Esophagus muscularis mucosa (tissue), 4 donors: ENCODE measurements at regions not wholly inside any gene's neighbourhood (a gene's known extent, or its start where the extent isn't known, plus 50 kb on each side); places are given as distances from the start of the nearest gene placed in this dataset.

Source experiments
- DNase-seq: peaks from one replicate; pipeline ENCODE4 v3.0.0-alpha.2; 2017; ENCODE audit errors: extremely low spot score
- H3K27ac ChIP-seq, 4 donors: fragments of 200-600 bp; sonication (generic); replicated peaks in 1 of 4; 1 replicate in 3 of 4; 2 replicates in 1 of 4; pipeline ENCODE4 v1.5.1; 2016 to 2019; ENCODE audit warnings: mild to moderate bottlenecking in 1 of 4
- H3K27me3 ChIP-seq, 4 donors: fragments of 200-600 bp; sonication (generic); one replicate each; pipeline versions ENCODE4 v1.5.1 to v1.6.0; 2016 to 2019
- H3K36me3 ChIP-seq, 4 donors: fragments of 200-600 bp; sonication (generic); one replicate each; pipeline ENCODE4 v1.5.1; 2016 to 2019
- H3K4me1 ChIP-seq, 4 donors: fragments of 200-600 bp; sonication (generic); one replicate each; pipeline ENCODE4 v1.5.1; 2016 to 2019
- H3K4me3 ChIP-seq, 4 donors: fragments of 200-600 bp; sonication (generic); 1 replicate in 2 of 4; 2 replicates in 2 of 4; pipeline ENCODE4 v1.5.1; 2016 to 2019; ENCODE audit warnings: mild to moderate bottlenecking in 4 of 4, moderate library complexity in 1 of 4
- H3K9me3 ChIP-seq, 4 donors: fragments of 200-600 bp; sonication (generic); 1 replicate in 3 of 4; 2 replicates in 1 of 4; pipeline ENCODE4 v1.5.1; 2016 to 2019
- EP300 ChIP-seq: sonication (generic); formaldehyde crosslinking; IDR thresholded peaks from one replicate; pipeline ENCODE4 v1.6.1; 2017; ENCODE audit warnings: antibody characterized with exemption
- POLR2A ChIP-seq: fragments of 450-650 bp; IDR thresholded peaks from one replicate; pipeline ENCODE4 v1.6.1; 2017; ENCODE audit warnings: antibody characterized with exemption, moderate library complexity, mild to moderate bottlenecking, low read depth
- POLR2AphosphoS5 ChIP-seq, 2 donors: sonication (generic); formaldehyde crosslinking; IDR thresholded peaks; one replicate each; pipeline ENCODE4 v1.6.1; 2017; ENCODE audit warnings: antibody characterized with exemption in 2 of 2
- WGBS: methylation state at CpG from one replicate; pipeline ENCODE4 v1.1.5; 2018; 5-methylcytosine and 5-hydroxymethylcytosine counted together
- intact Hi-C: fragments of 100-400 bp; cut with DNase I; formaldehyde crosslinking; loops from one replicate; pipeline ENCODE4 v1.15.1; 2023
- TF ChIP-seq, protein P1 (sequence below), 3 experiments: fragments of 200-600 bp in 2 of 3; fragments of 450-650 bp in 1 of 3; sonication (generic) in 2 of 3; IDR thresholded peaks; one replicate each; pipeline ENCODE4 v1.5.1; 2017 to 2019; ENCODE audit warnings: antibody characterized with exemption in 3 of 3, mild to moderate bottlenecking in 2 of 3, moderate library complexity in 1 of 3

DNA sequence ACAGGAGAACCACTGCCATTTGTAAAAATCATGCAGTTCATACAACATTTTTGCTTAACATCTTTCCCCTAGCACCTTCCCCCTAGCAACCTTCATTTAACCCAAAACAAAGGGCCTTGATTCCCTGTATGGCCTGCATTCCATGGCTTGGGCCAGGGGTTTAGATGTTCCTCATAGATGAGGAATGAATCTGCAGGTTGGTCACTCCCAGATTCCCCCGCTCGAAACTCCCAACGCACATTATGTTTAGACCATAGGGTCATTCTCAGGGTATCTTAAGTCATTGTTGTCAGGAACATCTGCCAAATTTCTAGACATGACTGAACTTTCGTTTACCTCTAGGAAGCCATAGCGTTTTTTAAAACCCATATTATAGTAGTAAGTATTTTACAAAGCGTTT, 282.2 kb upstream of the VLDLR start:
- Histone ChIP-seq H3K4me3 (no peak overlapping the region), H3K4me1 (peaks cover 0 to 36% (median 17%) of the 10 kb centered on the region in 4 donors), H3K9me3 (no peaks in the 10 kb centered on the region), H3K27ac (peak overlapping the region in 1 of 4 donors; percentile 32), H3K27me3 (no peaks in the 10 kb centered on the region), H3K36me3 (no peaks in the 10 kb centered on the region)
- intact Hi-C loops, result no loop called here
- TF ChIP-seq EP300 (no peak), POLR2A (no peak), POLR2AphosphoS5 (IDR thresholded peaks at IDR 0.05) (no peak)
- TF ChIP-seq, protein P1, sequence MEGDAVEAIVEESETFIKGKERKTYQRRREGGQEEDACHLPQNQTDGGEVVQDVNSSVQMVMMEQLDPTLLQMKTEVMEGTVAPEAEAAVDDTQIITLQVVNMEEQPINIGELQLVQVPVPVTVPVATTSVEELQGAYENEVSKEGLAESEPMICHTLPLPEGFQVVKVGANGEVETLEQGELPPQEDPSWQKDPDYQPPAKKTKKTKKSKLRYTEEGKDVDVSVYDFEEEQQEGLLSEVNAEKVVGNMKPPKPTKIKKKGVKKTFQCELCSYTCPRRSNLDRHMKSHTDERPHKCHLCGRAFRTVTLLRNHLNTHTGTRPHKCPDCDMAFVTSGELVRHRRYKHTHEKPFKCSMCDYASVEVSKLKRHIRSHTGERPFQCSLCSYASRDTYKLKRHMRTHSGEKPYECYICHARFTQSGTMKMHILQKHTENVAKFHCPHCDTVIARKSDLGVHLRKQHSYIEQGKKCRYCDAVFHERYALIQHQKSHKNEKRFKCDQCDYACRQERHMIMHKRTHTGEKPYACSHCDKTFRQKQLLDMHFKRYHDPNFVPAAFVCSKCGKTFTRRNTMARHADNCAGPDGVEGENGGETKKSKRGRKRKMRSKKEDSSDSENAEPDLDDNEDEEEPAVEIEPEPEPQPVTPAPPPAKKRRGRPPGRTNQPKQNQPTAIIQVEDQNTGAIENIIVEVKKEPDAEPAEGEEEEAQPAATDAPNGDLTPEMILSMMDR (IDR thresholded peaks at IDR 0.05), result no peak
- peak; percentile 57 for DNase-seq
- WGBS, result 77% methylated on average over 6 of the region's 6 CpGs

DNA sequence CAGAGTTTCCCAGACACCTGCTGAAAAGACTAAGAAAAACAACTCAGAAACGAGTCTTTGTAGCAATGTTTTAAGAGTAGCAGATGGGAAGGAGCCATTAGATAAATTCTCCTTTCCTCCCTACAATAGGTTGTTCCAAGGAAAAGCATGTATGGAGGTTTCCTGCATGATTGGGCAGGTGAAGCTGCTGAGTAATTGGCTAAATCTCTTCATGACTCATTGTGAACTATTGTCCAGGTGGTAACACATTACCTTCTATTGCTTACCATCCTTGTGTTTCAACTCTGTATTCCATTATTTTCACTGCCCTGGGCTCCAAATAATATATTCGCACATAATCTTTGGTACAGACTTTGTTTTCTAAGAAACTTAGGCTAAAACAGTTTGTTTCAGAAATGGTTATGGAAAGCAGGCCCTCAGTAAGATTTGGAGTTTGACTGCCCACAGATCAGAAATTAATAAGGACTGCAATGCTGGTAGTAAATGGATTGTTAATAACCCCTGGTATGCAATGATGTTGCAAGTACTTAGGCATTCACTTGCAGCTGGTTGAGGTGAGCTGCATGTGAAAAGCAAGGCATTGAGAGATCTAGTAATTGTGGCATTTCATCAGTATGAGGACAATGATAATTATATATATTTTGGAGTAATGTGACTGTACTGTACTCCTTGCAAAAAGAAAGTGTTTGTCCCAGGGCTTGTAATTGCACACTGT, 281.4 kb upstream of the VLDLR start:
- H3K4me1 ChIP-seq, result peaks cover 0 to 36% (median 15%) of the 10 kb centered on the region in 4 donors
- H3K9me3 ChIP-seq, result no peaks in the 10 kb centered on the region
- no peaks in the 10 kb centered on the region for H3K27me3 ChIP-seq
- DNase-seq, result peak; percentile 31
- TF ChIP-seq POLR2A, result no peak
- TF ChIP-seq, protein P1 (IDR thresholded peaks at IDR 0.05), result no peak
- TF ChIP-seq POLR2AphosphoS5 (IDR thresholded peaks at IDR 0.05), result no peak
- intact Hi-C loops, result no loop called here
- H3K4me3 ChIP-seq, result no peak overlapping the region
- H3K27ac ChIP-seq, result peak overlapping the region in 1 of 4 donors; percentile 32
- WGBS, result 73% methylated on average over 2 of the region's 2 CpGs
- H3K36me3 ChIP-seq, result no peaks in the 10 kb centered on the region

- Histone ChIP-seq H3K27ac (no peak overlapping the region), H3K4me1 (peaks cover 0 to 36% (median 12%) of the 10 kb centered on the region in 4 donors), H3K4me3 (no peak overlapping the region), H3K36me3 (no peaks in the 10 kb centered on the region), H3K27me3 (no peaks in the 10 kb centered on the region), H3K9me3 (no peaks in the 10 kb centered on the region)
- TF ChIP-seq POLR2AphosphoS5 (IDR thresholded peaks at IDR 0.05) (no peak), EP300 (no peak), POLR2A (no peak)
- TF ChIP-seq, protein P1 (IDR thresholded peaks at IDR 0.05), result no peak
- WGBS, result 46% methylated on average over 3 of the region's 3 CpGs
- intact Hi-C loops, result no loop called here
- no peak for DNase-seq
Observed at GRCh38 chr9:2341126-2341525, 280.5 kb upstream of the VLDLR start.

DNA sequence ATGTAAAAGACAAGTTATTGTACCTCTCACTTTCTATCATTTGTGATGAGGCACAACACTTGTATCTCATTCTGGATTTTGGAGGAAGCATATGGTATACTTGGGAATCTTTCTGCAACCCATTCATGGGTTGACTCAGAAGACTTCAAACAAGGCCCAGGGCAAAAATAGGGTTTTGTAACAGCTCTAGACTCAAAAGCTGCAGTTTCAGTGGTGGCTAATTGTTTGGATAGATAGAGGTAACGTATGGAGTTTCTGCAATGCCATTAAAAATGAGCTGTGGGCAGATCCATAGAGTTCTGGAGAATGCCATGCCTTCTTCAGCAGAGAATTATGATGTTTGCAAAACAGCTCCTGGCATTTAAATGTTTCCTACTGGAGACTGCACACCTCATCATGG, 279.6 kb upstream of the VLDLR start:
- H3K27ac ChIP-seq, result no peak overlapping the region
- H3K9me3 ChIP-seq, result peaks cover 0 to 3% (median 0%) of the 10 kb centered on the region in 4 donors
- no peaks in the 10 kb centered on the region for H3K27me3 ChIP-seq
- intact Hi-C loops, result no loop called here
- no peaks in the 10 kb centered on the region for H3K36me3 ChIP-seq
- H3K4me3 ChIP-seq, result no peak overlapping the region
- peak; percentile 37 for DNase-seq
- WGBS, result 79% methylated on average over 1 of the region's 1 CpG
- H3K4me1 ChIP-seq, result peaks cover 0 to 34% (median 13%) of the 10 kb centered on the region in 4 donors
- TF ChIP-seq EP300 (no peak), POLR2AphosphoS5 (IDR thresholded peaks at IDR 0.05) (no peak), POLR2A (no peak)
- TF ChIP-seq, protein P1 (IDR thresholded peaks at IDR 0.05), result no peak
